ENCODE measurements at regions not wholly inside any gene's neighbourhood (a gene's known extent, or its start where the extent isn't known, plus 50 kb on each side); places are given as distances from the start of the nearest gene placed in this dataset.
"Not testable (repeated sequence)": the region's sequence is repeated elsewhere in the genome, so short reads cannot be mapped to it uniquely, and the experiment has no call there.

GRCh38 chr18:22043837-22044236 lies 125.6 kb upstream of the GATA6 start:
- DNase-seq (ENCODE audit: low spot score) = no peak

GRCh38 chr18:22044474-22045220 lies 124.7 kb upstream of the GATA6 start:
- no peak for DNase-seq (ENCODE audit: low spot score)

- DNase-seq (ENCODE audit: low spot score) = no peak
These were observed 124.0 kb upstream of the GATA6 start for GRCh38 chr18:22045221-22045918.

GRCh38 chr18:22046473-22046872 lies 122.9 kb upstream of the GATA6 start:
- DNase-seq (ENCODE audit: low spot score) = no peak

- DNase-seq (ENCODE audit: low spot score) = no peak
These were observed 121.9 kb upstream of the GATA6 start for GRCh38 chr18:22047485-22047884.

GRCh38 chr18:22048221-22048620 lies 121.2 kb upstream of the GATA6 start:
- DNase-seq (ENCODE audit: low spot score) = no peak

- no peak for DNase-seq (ENCODE audit: low spot score)
These were observed 120.3 kb upstream of the GATA6 start for GRCh38 chr18:22048932-22049615.

- DNase-seq (ENCODE audit: low spot score) = no peak
These were observed 116.8 kb upstream of the GATA6 start for GRCh38 chr18:22052405-22053105.

GRCh38 chr18:22055466-22056238 lies 113.7 kb upstream of the GATA6 start:
- DNase-seq (ENCODE audit: low spot score) = no peak

- DNase-seq (ENCODE audit: low spot score) = no peak
These were observed 112.4 kb upstream of the GATA6 start for GRCh38 chr18:22056950-22057349.

GRCh38 chr18:22057908-22058527 lies 111.4 kb upstream of the GATA6 start:
- DNase-seq (ENCODE audit: low spot score) = no peak

- no peak for DNase-seq (ENCODE audit: low spot score)
These were observed 109.0 kb upstream of the GATA6 start for GRCh38 chr18:22060361-22060760.

GRCh38 chr18:22063102-22063501 lies 106.3 kb upstream of the GATA6 start:
- no peak for DNase-seq (ENCODE audit: low spot score)

GRCh38 chr18:22063672-22064071 lies 105.7 kb upstream of the GATA6 start:
- DNase-seq (ENCODE audit: low spot score) = no peak

- DNase-seq (ENCODE audit: low spot score) = no peak
These were observed 104.8 kb upstream of the GATA6 start for GRCh38 chr18:22064581-22064980.

GRCh38 chr18:22065311-22065710 lies 104.1 kb upstream of the GATA6 start:
- no peak for DNase-seq (ENCODE audit: low spot score)

GRCh38 chr18:22066083-22066485 lies 103.3 kb upstream of the GATA6 start:
- DNase-seq (ENCODE audit: low spot score) = no peak

GRCh38 chr18:22067109-22067508 lies 102.3 kb upstream of the GATA6 start:
- no peak for DNase-seq (ENCODE audit: low spot score)

- no peak for DNase-seq (ENCODE audit: low spot score)
These were observed 101.7 kb upstream of the GATA6 start for GRCh38 chr18:22067682-22068081.

GRCh38 chr18:22068784-22069183 lies 100.6 kb upstream of the GATA6 start:
- DNase-seq (ENCODE audit: low spot score) = not testable (repeated sequence)

GRCh38 chr18:22069916-22070315 lies 99.5 kb upstream of the GATA6 start:
- no peak for DNase-seq (ENCODE audit: low spot score)
